GM03348 (cell line): ENCODE measurements at regions not wholly inside any gene's neighbourhood (a gene's known extent, or its start where the extent isn't known, plus 50 kb on each side); places are given as distances from the start of the nearest gene placed in this dataset.

Experiments
- DNase-seq: peaks from one replicate; pipeline ENCODE4 v3.0.0; 2012; ENCODE audit warnings: low spot score

GRCh38 chr10:88023676-88024075, 160.3 kb downstream of the PTEN start:
- DNase-seq = no peak

- DNase-seq = no peak
Observed at GRCh38 chr10:88026031-88026430, 162.6 kb downstream of the PTEN start.

- DNase-seq = no peak
Observed at GRCh38 chr10:88027570-88027969, 164.1 kb downstream of the PTEN start.

GRCh38 chr10:88028072-88028471, 164.6 kb downstream of the PTEN start:
- DNase-seq = no peak

GRCh38 chr10:88028654-88029053, 165.2 kb downstream of the PTEN start:
- no peak for DNase-seq

- DNase-seq = peak; percentile 83
Observed at GRCh38 chr10:88032566-88032965, 169.1 kb downstream of the PTEN start.

- DNase-seq = no peak
Observed at GRCh38 chr10:88033385-88033784, 170.0 kb downstream of the PTEN start.

GRCh38 chr10:88033793-88034192, 170.4 kb downstream of the PTEN start:
- no peak for DNase-seq

GRCh38 chr10:88036126-88036525, 172.7 kb downstream of the PTEN start:
- no peak for DNase-seq

- no peak for DNase-seq
Observed at GRCh38 chr10:88037623-88038022, 174.2 kb downstream of the PTEN start.

- no peak for DNase-seq
Observed at GRCh38 chr10:88038268-88038667, 174.8 kb downstream of the PTEN start.

- peak; percentile 32 for DNase-seq
Observed at GRCh38 chr10:88039496-88040200, 176.2 kb downstream of the PTEN start.

GRCh38 chr10:88041243-88042159, 178.1 kb downstream of the PTEN start:
- DNase-seq = peak; percentile 39

- peak; percentile 25 for DNase-seq
Observed at GRCh38 chr10:88042160-88043100, 179.0 kb downstream of the PTEN start.

GRCh38 chr10:88045096-88045495, 181.7 kb downstream of the PTEN start:
- no peak for DNase-seq

GRCh38 chr10:88045656-88046415, 182.4 kb downstream of the PTEN start:
- DNase-seq = no peak

GRCh38 chr10:88047579-88047978, 184.2 kb downstream of the PTEN start:
- DNase-seq = no peak

GRCh38 chr10:88048312-88048711, 184.9 kb downstream of the PTEN start:
- no peak for DNase-seq

- no peak for DNase-seq
Observed at GRCh38 chr10:88049204-88049603, 185.8 kb downstream of the PTEN start.

GRCh38 chr10:88057720-88058119, 194.3 kb downstream of the PTEN start:
- no peak for DNase-seq

GRCh38 chr10:88058750-88059149, 195.3 kb downstream of the PTEN start:
- DNase-seq = no peak
